ENCODE measurements at regions not wholly inside any gene's neighbourhood (a gene's known extent, or its start where the extent isn't known, plus 50 kb on each side); places are given as distances from the start of the nearest gene placed in this dataset.

GRCh38 chr3:181881749-181882148, 170.0 kb downstream of the SOX2 start:
- Histone ChIP-seq H3K9me3 (ENCODE audit: control insufficient read depth in 2 of 3, insufficient read depth in 1 of 3, low read length in 3 of 3) (no peaks in the 10 kb centered on the region), H3K4me3 (ENCODE audit: low read length in 3 of 3) (no peak overlapping the region), H3K9ac (ENCODE audit: low read length in 3 of 3) (no peak overlapping the region), H3K27ac (ENCODE audit: low read depth in 2 of 2, low read length in 2 of 2) (no peak overlapping the region), H3K27me3 (ENCODE audit: control insufficient read depth, insufficient read depth, low read length) (no peaks in the 10 kb centered on the region), H3K4me1 (ENCODE audit: control insufficient read depth in 2 of 3, insufficient read depth in 2 of 3, low read depth in 1 of 3, low read length in 3 of 3) (no peaks in the 10 kb centered on the region), H3K36me3 (ENCODE audit: control insufficient read depth in 2 of 3, insufficient read depth in 3 of 3, low read length in 3 of 3) (no peaks in the 10 kb centered on the region)
- intact Hi-C loops (cut with DNase I) = no loop called here
- no peak for DNase-seq
- FAIRE-seq = no peak
- TF ChIP-seq, protein P1, sequence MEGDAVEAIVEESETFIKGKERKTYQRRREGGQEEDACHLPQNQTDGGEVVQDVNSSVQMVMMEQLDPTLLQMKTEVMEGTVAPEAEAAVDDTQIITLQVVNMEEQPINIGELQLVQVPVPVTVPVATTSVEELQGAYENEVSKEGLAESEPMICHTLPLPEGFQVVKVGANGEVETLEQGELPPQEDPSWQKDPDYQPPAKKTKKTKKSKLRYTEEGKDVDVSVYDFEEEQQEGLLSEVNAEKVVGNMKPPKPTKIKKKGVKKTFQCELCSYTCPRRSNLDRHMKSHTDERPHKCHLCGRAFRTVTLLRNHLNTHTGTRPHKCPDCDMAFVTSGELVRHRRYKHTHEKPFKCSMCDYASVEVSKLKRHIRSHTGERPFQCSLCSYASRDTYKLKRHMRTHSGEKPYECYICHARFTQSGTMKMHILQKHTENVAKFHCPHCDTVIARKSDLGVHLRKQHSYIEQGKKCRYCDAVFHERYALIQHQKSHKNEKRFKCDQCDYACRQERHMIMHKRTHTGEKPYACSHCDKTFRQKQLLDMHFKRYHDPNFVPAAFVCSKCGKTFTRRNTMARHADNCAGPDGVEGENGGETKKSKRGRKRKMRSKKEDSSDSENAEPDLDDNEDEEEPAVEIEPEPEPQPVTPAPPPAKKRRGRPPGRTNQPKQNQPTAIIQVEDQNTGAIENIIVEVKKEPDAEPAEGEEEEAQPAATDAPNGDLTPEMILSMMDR (IDR thresholded peaks at IDR 0.05; ENCODE audit: borderline replicate concordance, extremely low read depth, insufficient read depth) = no peak

DNA sequence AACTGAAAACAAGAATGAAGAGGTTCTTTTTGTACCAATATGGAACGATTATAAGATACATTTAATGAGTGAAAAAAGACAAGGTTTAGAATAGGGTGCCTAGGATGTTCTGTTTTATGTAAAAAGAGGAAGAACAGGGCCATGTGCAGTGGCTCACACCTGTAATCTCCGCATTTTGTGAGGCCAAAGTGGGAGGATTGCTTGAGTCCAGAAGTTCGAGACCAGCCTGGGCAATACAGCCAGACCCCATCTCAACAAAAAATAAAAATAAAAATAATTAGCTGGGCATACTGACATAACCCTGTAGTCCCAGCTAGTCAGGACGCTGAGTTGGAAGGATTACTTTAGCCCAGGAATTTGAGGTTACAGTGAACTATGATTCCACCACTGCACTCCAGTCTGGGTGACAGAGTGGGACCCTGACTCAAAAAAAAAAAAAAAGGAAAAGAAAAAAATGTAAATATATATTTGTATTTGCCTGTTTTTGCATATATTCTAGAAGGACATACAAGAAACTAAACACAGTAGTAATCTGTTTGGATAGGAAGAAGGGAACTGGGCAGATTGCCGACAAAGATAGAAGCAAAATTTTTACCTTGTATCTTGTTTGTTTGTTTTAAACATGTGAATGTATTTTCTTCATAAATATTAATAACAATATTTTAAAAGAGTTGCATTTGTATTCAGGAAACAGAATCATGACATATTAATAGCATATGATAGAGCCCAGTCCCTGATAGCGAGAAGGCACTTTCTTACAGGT, 174.3 kb downstream of the SOX2 start:
- no peaks in the 10 kb centered on the region for H3K4me1 ChIP-seq (ENCODE audit: control insufficient read depth in 2 of 3, insufficient read depth in 2 of 3, low read depth in 1 of 3, low read length in 3 of 3)
- DNase-seq = no peak
- TF ChIP-seq, protein P1 (IDR thresholded peaks at IDR 0.05; ENCODE audit: borderline replicate concordance, extremely low read depth, insufficient read depth) = no peak
- no peaks in the 10 kb centered on the region for H3K36me3 ChIP-seq (ENCODE audit: control insufficient read depth in 2 of 3, insufficient read depth in 3 of 3, low read length in 3 of 3)
- H3K27me3 ChIP-seq (ENCODE audit: control insufficient read depth, insufficient read depth, low read length) = no peaks in the 10 kb centered on the region
- FAIRE-seq = no peak
- intact Hi-C loops (cut with DNase I) = no loop called here
- H3K9me3 ChIP-seq (ENCODE audit: control insufficient read depth in 2 of 3, insufficient read depth in 1 of 3, low read length in 3 of 3) = no peaks in the 10 kb centered on the region
- H3K4me3 ChIP-seq (ENCODE audit: low read length in 3 of 3) = no peak overlapping the region
- H3K9ac ChIP-seq (ENCODE audit: low read length in 3 of 3) = no peak overlapping the region
- H3K27ac ChIP-seq (ENCODE audit: low read depth in 2 of 2, low read length in 2 of 2) = no peak overlapping the region

GRCh38 chr3:181886676-181887075, 175.0 kb downstream of the SOX2 start:
- intact Hi-C loops (cut with DNase I) = no loop called here
- no peaks in the 10 kb centered on the region for H3K4me1 ChIP-seq (ENCODE audit: control insufficient read depth in 2 of 3, insufficient read depth in 2 of 3, low read depth in 1 of 3, low read length in 3 of 3)
- no peaks in the 10 kb centered on the region for H3K9me3 ChIP-seq (ENCODE audit: control insufficient read depth in 2 of 3, insufficient read depth in 1 of 3, low read length in 3 of 3)
- DNase-seq (no peak), FAIRE-seq (no peak)
- no peaks in the 10 kb centered on the region for H3K27me3 ChIP-seq (ENCODE audit: control insufficient read depth, insufficient read depth, low read length)
- no peak overlapping the region for H3K27ac ChIP-seq (ENCODE audit: low read depth in 2 of 2, low read length in 2 of 2)
- no peak overlapping the region for H3K4me3 ChIP-seq (ENCODE audit: low read length in 3 of 3)
- H3K36me3 ChIP-seq (ENCODE audit: control insufficient read depth in 2 of 3, insufficient read depth in 3 of 3, low read length in 3 of 3) = no peaks in the 10 kb centered on the region
- TF ChIP-seq, protein P1 (IDR thresholded peaks at IDR 0.05; ENCODE audit: borderline replicate concordance, extremely low read depth, insufficient read depth) = no peak
- H3K9ac ChIP-seq (ENCODE audit: low read length in 3 of 3) = no peak overlapping the region

DNA sequence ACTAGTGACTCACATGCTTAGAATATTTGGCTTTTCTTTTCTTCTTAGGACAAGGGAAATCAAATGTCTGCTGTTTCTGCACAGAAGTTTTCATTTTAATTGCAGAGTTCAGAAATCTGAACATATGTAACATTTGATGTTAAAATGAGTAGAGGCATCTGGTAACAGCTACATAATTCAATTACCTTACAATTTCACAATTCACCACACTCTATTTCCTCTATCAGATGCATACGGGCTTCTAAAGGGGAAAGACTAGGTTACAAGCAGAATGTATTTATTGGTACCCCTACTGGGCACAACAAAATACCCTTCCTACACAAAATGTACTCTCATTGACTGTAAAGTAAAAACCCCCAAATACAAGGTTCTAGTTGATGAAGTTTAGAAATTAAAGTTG, 176.0 kb downstream of the SOX2 start:
- DNase-seq (no peak), FAIRE-seq (no peak)
- no peak overlapping the region for H3K9ac ChIP-seq (ENCODE audit: low read length in 3 of 3)
- intact Hi-C loops (cut with DNase I) = no loop called here
- H3K27ac ChIP-seq (ENCODE audit: low read depth in 2 of 2, low read length in 2 of 2) = no peak overlapping the region
- no peaks in the 10 kb centered on the region for H3K9me3 ChIP-seq (ENCODE audit: control insufficient read depth in 2 of 3, insufficient read depth in 1 of 3, low read length in 3 of 3)
- no peaks in the 10 kb centered on the region for H3K36me3 ChIP-seq (ENCODE audit: control insufficient read depth in 2 of 3, insufficient read depth in 3 of 3, low read length in 3 of 3)
- no peaks in the 10 kb centered on the region for H3K4me1 ChIP-seq (ENCODE audit: control insufficient read depth in 2 of 3, insufficient read depth in 2 of 3, low read depth in 1 of 3, low read length in 3 of 3)
- H3K27me3 ChIP-seq (ENCODE audit: control insufficient read depth, insufficient read depth, low read length) = no peaks in the 10 kb centered on the region
- TF ChIP-seq, protein P1 (IDR thresholded peaks at IDR 0.05; ENCODE audit: borderline replicate concordance, extremely low read depth, insufficient read depth) = no peak
- H3K4me3 ChIP-seq (ENCODE audit: low read length in 3 of 3) = no peak overlapping the region

Data from kidney (tissue), 13 donors.